Pulmonary artery endothelial cell (primary cell): ENCODE measurements at regions not wholly inside any gene's neighbourhood (a gene's known extent, or its start where the extent isn't known, plus 50 kb on each side); places are given as distances from the start of the nearest gene placed in this dataset.
A peak's percentile ranks its signal among the peaks of the same experiment; 100 is the strongest.

Experiments used
- DNase-seq: peaks from one replicate; pipeline ENCODE4 v3.0.0-alpha.2; 2011; ENCODE audit warnings: low read depth, low spot score

DNA sequence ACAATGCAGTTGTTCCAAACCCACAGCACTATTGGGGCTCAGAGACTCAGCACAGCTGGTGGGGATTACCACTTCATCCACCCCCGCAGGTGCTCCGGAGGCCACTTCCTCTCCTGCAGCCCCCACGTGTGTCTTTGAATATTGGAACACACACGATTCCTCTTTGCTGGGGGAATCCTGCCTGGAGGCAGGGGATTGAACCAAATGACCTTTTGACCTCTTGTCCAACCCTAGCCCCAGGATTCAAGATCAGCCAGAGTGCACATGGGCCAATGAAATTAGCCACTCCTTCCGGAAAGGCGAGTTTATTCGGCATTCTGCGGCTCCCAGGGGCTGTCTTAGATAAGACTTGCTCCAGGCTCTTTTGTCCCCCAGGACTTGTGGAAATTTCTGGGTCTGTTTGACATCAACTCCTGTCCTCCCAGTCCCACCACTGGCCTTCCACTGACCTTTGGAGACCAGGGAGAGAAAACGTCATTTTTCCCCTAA lies 350.2 kb downstream of the FOXL1 start:
- DNase-seq, result no peak

DNA sequence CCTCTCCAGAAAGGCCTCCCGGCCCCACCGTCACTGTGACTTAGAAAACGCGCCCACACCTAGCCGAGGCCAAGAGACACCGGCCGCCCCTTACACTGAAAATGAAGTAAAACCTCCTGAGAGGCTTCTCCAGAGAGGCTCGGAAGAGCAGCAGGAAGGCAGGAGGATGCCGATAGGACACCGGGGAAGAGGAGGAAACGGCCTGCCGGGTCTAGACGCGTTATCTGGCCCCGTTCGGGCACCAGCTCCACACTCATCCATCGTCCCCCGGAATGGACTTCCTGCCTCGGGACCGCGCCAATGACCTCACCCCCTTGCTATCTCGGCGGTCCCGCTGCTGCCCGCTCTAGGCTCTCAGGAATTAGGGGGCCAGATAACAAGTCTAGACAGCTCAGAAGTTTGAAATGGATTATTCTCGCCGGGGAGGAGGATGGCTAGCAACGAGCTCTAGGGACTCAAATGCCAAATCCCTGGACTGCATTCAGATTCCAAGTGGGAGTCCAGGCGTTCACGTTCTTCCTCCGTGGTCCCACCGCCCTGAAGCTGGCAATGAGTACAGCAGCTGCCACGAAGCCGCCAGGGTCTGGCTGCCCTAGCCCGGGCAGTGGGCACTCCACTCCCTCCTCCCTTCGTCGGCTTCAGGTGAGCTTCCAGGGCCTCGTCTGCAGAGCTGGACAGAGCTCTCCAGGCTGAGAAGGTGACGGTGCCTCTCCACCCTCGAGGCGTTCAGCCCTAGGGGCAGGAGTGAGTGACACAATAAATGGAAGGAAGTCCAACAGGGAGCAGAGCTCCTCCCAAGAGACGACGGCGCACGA lies 350.9 kb downstream of the FOXL1 start:
- DNase-seq, result peak; percentile 88

- DNase-seq, result no peak
Measured at GRCh38 chr16:86930001-86930400, 351.7 kb downstream of the FOXL1 start.

DNA sequence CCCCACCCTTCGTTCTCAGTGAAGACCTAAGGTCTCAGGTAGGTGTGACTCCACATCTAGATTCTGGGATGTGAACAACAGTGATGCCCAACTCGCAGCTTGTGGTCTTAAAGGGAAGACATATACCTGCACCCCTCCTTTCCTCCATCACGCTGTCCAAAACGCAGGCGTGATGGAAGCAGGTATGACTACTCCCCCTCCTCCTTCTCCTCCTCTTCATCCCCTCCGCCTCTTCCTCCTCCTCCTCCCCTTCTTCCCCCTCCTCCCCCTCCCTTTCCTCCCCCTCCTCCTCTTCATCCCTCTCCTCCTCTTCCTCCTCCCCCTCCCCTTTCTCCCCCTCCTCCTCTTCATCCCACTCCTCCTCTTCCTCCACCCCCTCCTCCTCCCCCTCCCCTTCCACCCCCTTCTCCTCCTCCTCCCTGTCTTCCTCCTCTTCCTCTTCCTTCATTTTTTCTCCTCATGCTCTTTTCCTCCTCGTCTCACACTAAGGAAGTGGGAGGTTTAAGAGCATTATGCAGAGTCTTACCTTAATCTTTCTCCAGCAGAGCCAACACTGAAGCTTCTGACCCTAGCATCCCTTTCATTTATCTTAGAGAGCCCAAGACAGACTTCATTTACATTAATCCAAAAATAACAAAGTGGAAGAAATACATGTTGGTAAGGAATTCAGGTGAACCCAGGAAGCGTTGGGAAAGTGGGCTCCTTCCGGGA lies 352.5 kb downstream of the FOXL1 start:
- DNase-seq, result no peak

GRCh38 chr16:86931410-86931941 lies 353.1 kb downstream of the FOXL1 start:
- DNase-seq, result peak; percentile 89

- DNase-seq, result no peak
Measured at GRCh38 chr16:86932130-86932982, 354.0 kb downstream of the FOXL1 start.

GRCh38 chr16:86934581-86935375 lies 356.4 kb downstream of the FOXL1 start:
- DNase-seq, result no peak

GRCh38 chr16:86939609-86940008 lies 361.3 kb downstream of the FOXL1 start:
- no peak for DNase-seq

- DNase-seq, result no peak
Measured at GRCh38 chr16:86941731-86942130, 363.4 kb downstream of the FOXL1 start.

DNA sequence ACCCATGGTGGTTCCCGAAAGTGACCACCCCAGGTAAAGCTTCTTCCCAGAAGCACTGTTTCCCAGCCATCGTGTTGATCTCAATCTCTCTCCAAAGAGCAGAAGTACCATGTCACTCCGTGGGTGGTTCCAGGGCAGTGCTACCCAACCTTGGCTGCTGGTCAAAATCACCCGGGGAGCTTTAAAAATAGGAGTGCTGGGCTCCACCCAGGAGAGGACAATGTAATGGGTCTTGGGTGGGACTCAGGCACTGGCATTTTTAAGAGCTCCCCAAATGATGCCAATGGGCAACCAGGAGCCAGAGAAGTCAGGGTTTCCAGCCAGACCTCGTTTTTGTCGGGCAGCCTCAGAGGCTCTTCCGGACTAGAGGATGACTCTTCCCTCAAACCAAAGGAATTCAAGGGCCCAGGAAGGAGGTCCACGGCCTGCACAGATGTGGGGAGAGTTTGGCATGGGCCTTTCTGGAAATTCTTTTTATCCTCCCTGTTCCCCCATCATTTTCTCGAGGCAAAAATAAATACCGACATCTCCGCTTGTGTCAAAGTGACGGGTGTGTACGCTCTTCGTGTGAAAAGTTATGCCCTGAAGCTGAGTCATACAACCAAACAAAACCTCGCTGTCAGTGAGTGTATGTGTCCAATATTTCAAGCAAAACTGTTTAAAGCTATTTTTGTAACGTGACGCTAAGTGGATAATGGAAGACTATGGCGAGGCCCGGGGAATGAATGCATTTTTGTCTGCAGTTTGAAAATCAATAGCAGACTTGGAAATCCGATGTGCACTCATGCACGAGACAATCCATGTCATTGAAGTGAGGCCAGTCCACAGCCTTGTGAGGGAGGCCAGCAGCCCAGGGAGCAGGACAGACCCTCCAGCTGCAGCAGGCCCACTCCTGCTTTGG lies 364.1 kb downstream of the FOXL1 start:
- DNase-seq, result no peak

- no peak for DNase-seq
Measured at GRCh38 chr16:86945166-86945900, 367.0 kb downstream of the FOXL1 start.

GRCh38 chr16:86946396-86946795 lies 368.0 kb downstream of the FOXL1 start:
- no peak for DNase-seq

- DNase-seq, result no peak
Measured at GRCh38 chr16:86946981-86947380, 368.6 kb downstream of the FOXL1 start.

DNA sequence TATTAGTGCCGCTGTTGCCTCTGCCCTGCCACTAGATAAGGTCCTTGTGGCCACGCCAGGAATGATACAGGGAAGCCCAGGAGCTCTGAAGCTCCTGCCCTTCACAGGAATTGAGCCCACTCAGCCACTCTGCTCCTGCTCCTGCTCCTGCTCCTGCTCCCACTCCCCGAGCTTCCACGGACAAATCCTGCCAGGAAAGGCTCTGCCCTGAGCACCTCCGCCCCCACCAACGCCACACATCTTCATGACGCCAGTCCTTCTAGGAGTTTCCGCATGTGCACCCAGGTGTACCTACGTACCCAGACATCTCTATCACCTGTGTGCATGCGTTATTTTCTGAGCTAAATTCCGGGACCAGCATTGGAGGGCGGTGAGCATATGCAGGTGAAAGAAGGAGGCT lies 369.1 kb downstream of the C16orf95 start:
- no peak for DNase-seq

DNA sequence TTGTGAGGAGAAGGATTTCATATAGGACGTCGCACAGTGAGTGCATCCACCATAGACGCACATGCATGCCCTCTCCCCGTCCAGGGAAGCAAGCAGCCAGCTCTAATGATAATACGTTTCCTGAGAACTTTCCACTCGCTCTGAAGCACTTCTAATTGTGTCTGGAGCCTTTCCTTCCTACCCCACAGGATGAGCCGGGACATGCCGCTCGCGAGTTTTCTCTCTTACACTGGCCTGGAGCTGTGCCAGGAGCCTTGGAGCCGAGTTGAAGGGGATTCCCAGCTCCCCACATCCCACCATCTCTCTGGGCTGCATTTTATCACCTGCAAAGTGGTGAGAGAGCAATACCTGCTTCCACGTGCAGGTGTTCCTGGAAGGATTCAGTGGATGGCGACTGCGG lies 368.1 kb downstream of the C16orf95 start:
- DNase-seq, result no peak

DNA sequence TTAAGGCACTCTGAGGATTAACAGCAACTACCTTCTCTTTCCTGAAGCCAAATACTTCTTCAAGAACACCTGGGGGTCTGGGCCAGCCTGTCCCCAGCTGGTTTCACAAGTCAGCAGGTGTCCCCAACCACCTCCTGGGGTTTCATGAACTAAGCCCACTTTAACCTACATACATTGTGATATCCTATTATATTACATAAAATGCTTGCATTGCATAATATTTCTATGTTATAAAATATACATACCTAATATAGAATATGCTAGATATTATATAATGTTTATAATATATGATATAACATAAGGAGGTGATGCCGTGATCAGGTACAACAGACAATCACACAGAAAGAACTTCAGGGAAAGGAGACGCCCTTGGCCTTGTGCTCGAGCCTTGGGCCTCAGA lies 367.6 kb downstream of the C16orf95 start:
- no peak for DNase-seq

GRCh38 chr16:86951041-86951822 lies 366.0 kb downstream of the C16orf95 start:
- DNase-seq, result no peak
